ENCODE measurements at regions not wholly inside any gene's neighbourhood (a gene's known extent, or its start where the extent isn't known, plus 50 kb on each side); places are given as distances from the start of the nearest gene placed in this dataset.

DNA sequence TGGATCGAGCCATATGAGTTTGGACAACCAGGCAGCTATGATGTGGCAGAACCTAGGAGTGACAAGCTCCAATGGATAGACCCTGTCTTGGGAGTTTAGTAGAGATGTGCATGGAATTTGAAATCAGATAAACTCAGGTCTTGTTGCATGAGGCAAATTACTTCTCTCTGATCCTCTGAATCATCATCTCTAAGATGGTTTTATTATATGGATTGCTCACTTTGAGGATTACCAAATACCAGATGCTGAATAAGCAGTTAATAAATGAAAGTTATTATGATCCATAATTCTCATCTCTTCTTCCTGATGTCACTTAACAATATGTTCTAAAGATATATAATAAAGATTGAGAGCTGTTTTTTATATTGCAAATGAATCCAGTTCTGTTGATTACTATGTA lies 622.2 kb downstream of the NTRK3 start:
- TF ChIP-seq, protein P1, sequence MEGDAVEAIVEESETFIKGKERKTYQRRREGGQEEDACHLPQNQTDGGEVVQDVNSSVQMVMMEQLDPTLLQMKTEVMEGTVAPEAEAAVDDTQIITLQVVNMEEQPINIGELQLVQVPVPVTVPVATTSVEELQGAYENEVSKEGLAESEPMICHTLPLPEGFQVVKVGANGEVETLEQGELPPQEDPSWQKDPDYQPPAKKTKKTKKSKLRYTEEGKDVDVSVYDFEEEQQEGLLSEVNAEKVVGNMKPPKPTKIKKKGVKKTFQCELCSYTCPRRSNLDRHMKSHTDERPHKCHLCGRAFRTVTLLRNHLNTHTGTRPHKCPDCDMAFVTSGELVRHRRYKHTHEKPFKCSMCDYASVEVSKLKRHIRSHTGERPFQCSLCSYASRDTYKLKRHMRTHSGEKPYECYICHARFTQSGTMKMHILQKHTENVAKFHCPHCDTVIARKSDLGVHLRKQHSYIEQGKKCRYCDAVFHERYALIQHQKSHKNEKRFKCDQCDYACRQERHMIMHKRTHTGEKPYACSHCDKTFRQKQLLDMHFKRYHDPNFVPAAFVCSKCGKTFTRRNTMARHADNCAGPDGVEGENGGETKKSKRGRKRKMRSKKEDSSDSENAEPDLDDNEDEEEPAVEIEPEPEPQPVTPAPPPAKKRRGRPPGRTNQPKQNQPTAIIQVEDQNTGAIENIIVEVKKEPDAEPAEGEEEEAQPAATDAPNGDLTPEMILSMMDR (IDR thresholded peaks at IDR 0.05), result no peak
- no peak for TF ChIP-seq POLR2A (IDR thresholded peaks at IDR 0.05)
